Adrenal gland (tissue), 9 donors: ENCODE measurements at regions not wholly inside any gene's neighbourhood (a gene's known extent, or its start where the extent isn't known, plus 50 kb on each side); places are given as distances from the start of the nearest gene placed in this dataset.
"Not testable (repeated sequence)": the region's sequence is repeated elsewhere in the genome, so short reads cannot be mapped to it uniquely, and the experiment has no call there.

Experiments used
- DNase-seq, 7 donors: peaks; one replicate each; pipeline ENCODE4 v3.0.0-alpha.2; 2019 to 2020
- H3K27ac ChIP-seq, 5 donors: fragments of 200-600 bp; sonication (generic) in 4 of 5; 1 replicate in 3 of 5; 2 replicates in 2 of 5; pipeline versions ENCODE4 v1.5.1 to v1.8.0; 2016 to 2020; ENCODE audit warnings: mild to moderate bottlenecking in 1 of 5
- H3K27me3 ChIP-seq: fragments of 200-600 bp; 2 replicates; pipeline ENCODE4 v1.8.0; 2021
- H3K36me3 ChIP-seq, 2 donors: fragments of 200-600 bp; replicated peaks in 1 of 2; 1 replicate in 1 of 2; 2 replicates in 1 of 2; pipeline versions ENCODE4 v1.5.1 to v1.8.0; 2018 to 2022
- H3K4me1 ChIP-seq, 2 donors: fragments of 200-600 bp; replicated peaks in 1 of 2; 1 replicate in 1 of 2; 2 replicates in 1 of 2; pipeline versions ENCODE4 v1.5.1 to v1.8.0; 2018 to 2021
- H3K4me3 ChIP-seq, 4 donors: fragments of 200-600 bp; sonication (generic) in 3 of 4; one replicate each; pipeline ENCODE4 v1.5.1; 2016 to 2018
- H3K9me3 ChIP-seq, 3 donors: fragments of 200-600 bp; sonication (generic) in 1 of 3; replicated peaks in 1 of 3; 1 replicate in 2 of 3; 2 replicates in 1 of 3; pipeline versions ENCODE4 v1.5.1 to v1.8.0; 2016 to 2021
- POLR2A ChIP-seq, 2 donors: fragments of 450-650 bp; IDR thresholded peaks; one replicate each; pipeline ENCODE4 v1.6.1; 2017; ENCODE audit warnings: antibody characterized with exemption in 2 of 2, mild to moderate bottlenecking in 2 of 2, moderate library complexity in 1 of 2
- WGBS, 4 donors: extraction: QIAGEN DNeasy Blood & Tissue Kit in 2 of 4; methylation state at CpG; one replicate each; pipeline versions ENCODE4 v1.1.5 to v1.1.7; 2013 to 2017; 5-methylcytosine and 5-hydroxymethylcytosine counted together
- intact Hi-C, 2 donors: fragments of 100-400 bp; cut with DNase I; formaldehyde crosslinking; loops; one replicate each; pipeline versions ENCODE4 v1.14.1 to v1.15.0; 2022 to 2023
- TF ChIP-seq, protein P1 (sequence below), 6 experiments: fragments of 450-650 bp in 4 of 6; fragments of 200-600 bp in 2 of 6; sonication (generic) in 1 of 6; IDR thresholded peaks; 1 replicate in 5 of 6; 2 replicates in 1 of 6; pipeline versions ENCODE4 v1.5.1 to v1.8.0; 2016 to 2021; ENCODE audit warnings: antibody characterized with exemption in 6 of 6, mild to moderate bottlenecking in 2 of 6, moderate library complexity in 1 of 6
- donor health status: healthy with polysubstance abuse.
- donor health status: Bipolar disorder and iron deficiency.
- donor health status: DM: yes; HTN: yes; CAD: no.
- donor health status: DM: no; HTN: no; CAD: no.
- donor health status: DM: no; HTN: no; CAD: no.

GRCh38 chr14:23883684-23884540 lies 69.7 kb upstream of the DHRS4 start:
- no peak for DNase-seq
- no peak for TF ChIP-seq POLR2A (IDR thresholded peaks at IDR 0.05)
- TF ChIP-seq, protein P1, sequence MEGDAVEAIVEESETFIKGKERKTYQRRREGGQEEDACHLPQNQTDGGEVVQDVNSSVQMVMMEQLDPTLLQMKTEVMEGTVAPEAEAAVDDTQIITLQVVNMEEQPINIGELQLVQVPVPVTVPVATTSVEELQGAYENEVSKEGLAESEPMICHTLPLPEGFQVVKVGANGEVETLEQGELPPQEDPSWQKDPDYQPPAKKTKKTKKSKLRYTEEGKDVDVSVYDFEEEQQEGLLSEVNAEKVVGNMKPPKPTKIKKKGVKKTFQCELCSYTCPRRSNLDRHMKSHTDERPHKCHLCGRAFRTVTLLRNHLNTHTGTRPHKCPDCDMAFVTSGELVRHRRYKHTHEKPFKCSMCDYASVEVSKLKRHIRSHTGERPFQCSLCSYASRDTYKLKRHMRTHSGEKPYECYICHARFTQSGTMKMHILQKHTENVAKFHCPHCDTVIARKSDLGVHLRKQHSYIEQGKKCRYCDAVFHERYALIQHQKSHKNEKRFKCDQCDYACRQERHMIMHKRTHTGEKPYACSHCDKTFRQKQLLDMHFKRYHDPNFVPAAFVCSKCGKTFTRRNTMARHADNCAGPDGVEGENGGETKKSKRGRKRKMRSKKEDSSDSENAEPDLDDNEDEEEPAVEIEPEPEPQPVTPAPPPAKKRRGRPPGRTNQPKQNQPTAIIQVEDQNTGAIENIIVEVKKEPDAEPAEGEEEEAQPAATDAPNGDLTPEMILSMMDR (IDR thresholded peaks at IDR 0.05) = no peak
- H3K36me3 ChIP-seq = no peaks in the 10 kb centered on the region
- no peak overlapping the region for H3K27ac ChIP-seq
- peaks cover 0 to 10% (median 0%) of the 10 kb centered on the region in 3 donors for H3K9me3 ChIP-seq
- H3K4me3 ChIP-seq = no peak overlapping the region
- H3K4me1 ChIP-seq = no peaks in the 10 kb centered on the region
- intact Hi-C loops = no loop called here
- H3K27me3 ChIP-seq = no peaks in the 10 kb centered on the region
- WGBS, 4 donors = 52 to 64% (median 60%) methylated on average over 13 of the region's 13 CpGs

- 84 to 94% (median 88%) methylated on average over 5 of the region's 5 CpGs for WGBS, 4 donors
- Histone ChIP-seq H3K27ac (no peak overlapping the region), H3K4me1 (no peaks in the 10 kb centered on the region), H3K27me3 (no peaks in the 10 kb centered on the region), H3K4me3 (no peak overlapping the region), H3K9me3 (peaks cover 0 to 10% (median 0%) of the 10 kb centered on the region in 3 donors), H3K36me3 (no peaks in the 10 kb centered on the region)
- DNase-seq = no peak
- intact Hi-C loops = no loop called here
- TF ChIP-seq, protein P1 (IDR thresholded peaks at IDR 0.05) = no peak
- no peak for TF ChIP-seq POLR2A (IDR thresholded peaks at IDR 0.05)
Measured at GRCh38 chr14:23884541-23884904, 69.0 kb upstream of the DHRS4 start.

DNA sequence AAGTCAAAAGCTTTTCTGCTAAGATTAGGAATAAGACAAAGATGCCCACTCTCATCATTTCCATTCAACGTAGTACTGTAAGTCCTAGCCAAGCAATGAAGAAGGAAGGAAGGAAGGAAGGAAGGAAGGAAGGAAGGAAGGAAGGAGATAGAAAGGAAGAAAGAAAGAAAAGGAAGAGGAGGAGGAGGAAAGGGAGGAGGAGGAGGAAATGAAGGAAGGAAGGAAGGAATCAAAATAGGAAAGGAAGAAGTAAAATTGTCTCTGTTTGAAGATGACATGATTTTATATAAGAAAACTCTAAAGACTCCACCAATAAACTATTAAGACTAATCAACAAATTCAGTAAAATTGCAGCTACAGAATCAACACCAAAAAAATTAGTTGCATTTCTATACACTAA lies 66.0 kb upstream of the DHRS4 start:
- Histone ChIP-seq H3K36me3 (no peaks in the 10 kb centered on the region), H3K27ac (no peak overlapping the region), H3K27me3 (no peaks in the 10 kb centered on the region), H3K4me1 (no peaks in the 10 kb centered on the region), H3K4me3 (no peak overlapping the region), H3K9me3 (peaks cover 0 to 10% (median 0%) of the 10 kb centered on the region in 3 donors)
- TF ChIP-seq POLR2A (IDR thresholded peaks at IDR 0.05) = no peak
- TF ChIP-seq, protein P1 (IDR thresholded peaks at IDR 0.05) = no peak
- 75 to 92% (median 87%) methylated on average over 1 of the region's 1 CpG for WGBS, 4 donors
- intact Hi-C loops = no loop called here
- DNase-seq = no peak

DNA sequence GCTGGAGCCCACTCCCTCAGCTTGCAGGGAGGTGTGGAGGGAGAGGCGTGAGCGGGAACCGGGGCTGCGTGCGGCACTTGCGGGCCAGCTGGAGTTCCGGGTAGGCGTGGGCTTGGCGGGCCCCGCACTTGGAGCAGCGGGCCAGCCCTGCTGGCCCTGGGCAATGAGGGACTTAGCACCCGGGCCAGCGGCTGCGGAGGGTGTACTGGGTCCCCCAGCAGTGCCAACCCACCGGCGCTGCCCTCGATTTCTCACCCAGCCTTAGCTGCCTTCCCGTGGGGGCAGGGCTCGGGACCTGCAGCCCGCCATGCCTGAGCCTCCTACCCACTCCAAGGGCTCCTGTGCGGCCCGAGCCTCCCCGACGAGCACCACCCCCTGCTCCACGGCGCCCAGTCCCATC lies 61.9 kb upstream of the DHRS4 start:
- DNase-seq, H3K4me1 ChIP-seq, H3K27me3 ChIP-seq, H3K4me3 ChIP-seq, H3K27ac ChIP-seq, intact Hi-C loops, H3K9me3 ChIP-seq, H3K36me3 ChIP-seq: not testable (repeated sequence)
- 94 to 97% (median 95%) methylated on average over 6 to 26 of the region's 26 CpGs; no CpG with 5 or more reads in 1 of the 4 donors for WGBS, 4 donors

DNA sequence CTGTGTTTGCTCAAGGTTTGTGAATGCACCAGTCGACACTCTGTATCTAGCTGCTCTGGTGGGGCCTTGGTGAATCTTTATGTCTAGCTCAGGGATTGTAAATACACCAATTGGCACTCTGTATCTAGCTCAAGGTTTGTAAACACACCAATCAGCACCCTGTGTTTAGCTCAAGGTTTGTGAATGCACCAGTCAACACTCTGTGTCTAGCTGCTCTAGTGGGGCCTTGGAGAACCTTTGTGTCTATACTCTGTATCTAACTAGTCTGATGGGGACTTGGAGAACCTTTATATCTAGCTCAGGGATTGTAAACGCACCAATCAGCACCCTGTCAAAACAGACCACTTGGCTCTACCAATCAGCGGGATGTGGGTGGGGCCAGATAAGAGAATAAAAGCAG lies 61.3 kb upstream of the DHRS4 start:
- H3K4me3 ChIP-seq, DNase-seq, H3K4me1 ChIP-seq, H3K36me3 ChIP-seq, H3K27me3 ChIP-seq, H3K9me3 ChIP-seq, H3K27ac ChIP-seq, intact Hi-C loops: not testable (repeated sequence)
- WGBS, 4 donors = 87 to 97% (median 89%) methylated on average over 2 to 3 of the region's 3 CpGs
